ENCODE measurements at regions not wholly inside any gene's neighbourhood (a gene's known extent, or its start where the extent isn't known, plus 50 kb on each side); places are given as distances from the start of the nearest gene placed in this dataset.
"Not testable (repeated sequence)": the region's sequence is repeated elsewhere in the genome, so short reads cannot be mapped to it uniquely, and the experiment has no call there.

DNA sequence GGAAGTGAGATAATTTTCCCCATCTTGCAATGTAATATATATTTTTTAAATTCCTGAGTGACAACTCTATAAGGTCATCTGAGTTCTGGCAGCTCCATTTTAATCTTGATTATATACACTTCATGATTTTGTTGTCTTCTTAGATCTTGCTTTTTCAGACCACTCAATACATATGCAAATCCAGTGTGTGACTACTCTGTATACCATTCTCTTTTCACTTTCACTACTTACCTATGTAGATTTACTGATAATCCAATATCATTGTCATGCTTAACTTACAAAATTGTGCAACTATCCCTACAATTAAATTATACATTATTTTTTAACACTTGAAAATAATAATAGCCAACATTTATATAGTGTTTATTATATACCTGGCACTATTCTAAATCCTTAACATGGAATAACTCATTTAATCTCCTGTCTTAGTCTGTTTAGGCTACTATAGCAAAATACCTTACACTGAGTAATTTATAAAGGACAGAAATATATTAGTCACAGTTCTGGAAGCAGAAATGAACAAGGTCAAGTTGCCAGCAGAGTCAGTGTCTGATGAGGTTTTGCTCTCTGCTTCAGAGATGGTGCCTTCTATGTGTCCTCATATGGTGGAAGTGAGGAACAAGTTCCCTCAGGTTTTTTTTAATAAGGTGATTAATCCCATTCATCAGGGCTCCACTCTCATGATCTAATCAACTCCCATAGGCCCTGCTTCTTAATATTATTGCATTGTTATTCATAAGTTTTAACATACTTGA is 338.5 kb downstream of the TUSC7 start:
- H2AK5ac ChIP-seq (ENCODE audit: low read length): no peak overlapping the region
- no peak for DNase-seq
- no peak overlapping the region for H3K23ac ChIP-seq (ENCODE audit: low read length)
- H3K79me1 ChIP-seq (ENCODE audit: low read length): no peaks in the 10 kb centered on the region
- H3K18ac ChIP-seq (ENCODE audit: low read length): no peak overlapping the region
- H4K8ac ChIP-seq (ENCODE audit: low read depth, low read length): no peak overlapping the region
- H3K4me2 ChIP-seq (ENCODE audit: low read length): no peak overlapping the region
- H3K36me3 ChIP-seq (ENCODE audit: control insufficient read depth, insufficient read depth, low read length): no peaks in the 10 kb centered on the region
- no peak overlapping the region for H4K5ac ChIP-seq (ENCODE audit: low read length)
- H3K79me2 ChIP-seq (ENCODE audit: control insufficient read depth, insufficient read depth, low read length): no peaks in the 10 kb centered on the region
- no peaks in the 10 kb centered on the region for H3K27me3 ChIP-seq (ENCODE audit: insufficient read depth, low read length, poor library complexity)
- H3K27ac ChIP-seq (ENCODE audit: low read depth, low read length): no peak overlapping the region
- H2BK5ac ChIP-seq (ENCODE audit: low read length): no peak overlapping the region
- H2BK120ac ChIP-seq (ENCODE audit: low read depth, low read length): no peak overlapping the region
- H3K56ac ChIP-seq (ENCODE audit: low read length): no peak overlapping the region
- peaks cover 2% of the 10 kb centered on the region for H3K4me1 ChIP-seq (ENCODE audit: control insufficient read depth, low read depth, low read length)
- no peak overlapping the region for H2BK15ac ChIP-seq (replicated peaks; ENCODE audit: low read depth)
- no peak overlapping the region for H3K4me3 ChIP-seq (ENCODE audit: low read length)
- H3K4ac ChIP-seq (ENCODE audit: low read depth, low read length): no peak overlapping the region
- H3K9ac ChIP-seq (ENCODE audit: low read length): no peak overlapping the region

DNA sequence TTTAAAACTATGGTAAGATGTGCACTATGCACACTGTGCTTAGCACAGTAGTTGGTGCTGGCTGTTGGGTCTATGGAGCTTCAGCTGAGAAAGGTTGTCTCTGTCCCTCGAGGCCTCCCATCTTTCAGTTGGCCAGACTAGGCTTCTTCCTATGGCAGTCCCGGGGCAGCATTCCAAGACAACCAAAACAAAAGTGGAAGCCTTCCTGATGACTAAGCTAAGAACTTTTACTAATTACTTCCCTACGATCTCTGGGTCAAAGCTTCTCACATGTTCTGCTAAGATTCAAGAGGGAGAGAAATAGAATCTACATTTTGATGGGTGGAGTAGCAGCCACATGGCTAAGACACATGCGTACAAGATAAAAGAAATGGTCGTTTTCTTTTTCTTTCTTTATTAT is 342.8 kb downstream of the TUSC7 start:
- H3K56ac ChIP-seq (ENCODE audit: low read length): no peak overlapping the region
- WGBS (ENCODE audit: extremely low coverage, insufficient coverage, low lambda C conversion rate): no CpG with 5 or more reads among the region's 5 CpGs
- no peak overlapping the region for H4K8ac ChIP-seq (ENCODE audit: low read depth, low read length)

DNA sequence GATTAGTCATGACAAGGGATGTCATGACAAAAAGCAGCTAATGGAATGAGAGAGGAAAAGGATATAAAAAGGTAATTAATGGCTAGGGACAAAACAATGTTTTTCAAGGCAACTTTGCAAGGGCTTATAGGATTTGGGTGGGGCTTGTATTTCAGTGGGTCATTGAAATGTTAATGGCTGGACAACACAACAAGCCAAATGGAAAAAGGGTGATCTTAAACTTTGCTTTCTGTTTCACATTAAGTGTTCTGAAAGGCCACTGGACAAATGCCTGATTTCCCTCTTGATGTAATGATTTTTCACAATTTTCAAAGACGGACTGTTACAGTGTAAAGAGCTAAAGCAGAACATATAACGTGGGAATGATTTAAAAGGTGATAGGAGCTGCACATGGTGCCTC is 345.0 kb downstream of the TUSC7 start:
- H3K4me2 ChIP-seq (ENCODE audit: low read length): no peak overlapping the region
- H4K5ac ChIP-seq (ENCODE audit: low read length): no peak overlapping the region
- no peaks in the 10 kb centered on the region for H3K36me3 ChIP-seq (ENCODE audit: control insufficient read depth, insufficient read depth, low read length)
- DNase-seq: no peak
- H3K27me3 ChIP-seq (ENCODE audit: insufficient read depth, low read length, poor library complexity): no peaks in the 10 kb centered on the region
- H3K79me2 ChIP-seq (ENCODE audit: control insufficient read depth, insufficient read depth, low read length): no peaks in the 10 kb centered on the region
- H2BK15ac ChIP-seq (replicated peaks; ENCODE audit: low read depth): no peak overlapping the region
- no peak overlapping the region for H3K9ac ChIP-seq (ENCODE audit: low read length)
- H3K56ac ChIP-seq (ENCODE audit: low read length): no peak overlapping the region
- H4K8ac ChIP-seq (ENCODE audit: low read depth, low read length): no peak overlapping the region
- H3K4me3 ChIP-seq (ENCODE audit: low read length): no peak overlapping the region
- no CpG with 5 or more reads among the region's 2 CpGs for WGBS (ENCODE audit: extremely low coverage, insufficient coverage, low lambda C conversion rate)
- H2BK5ac ChIP-seq (ENCODE audit: low read length): no peak overlapping the region
- H3K27ac ChIP-seq (ENCODE audit: low read depth, low read length): no peak overlapping the region
- no peak overlapping the region for H2AK5ac ChIP-seq (ENCODE audit: low read length)
- H3K79me1 ChIP-seq (ENCODE audit: low read length): no peaks in the 10 kb centered on the region
- no peak overlapping the region for H3K4ac ChIP-seq (ENCODE audit: low read depth, low read length)
- no peak overlapping the region for H3K23ac ChIP-seq (ENCODE audit: low read length)
- no peak overlapping the region for H2BK120ac ChIP-seq (ENCODE audit: low read depth, low read length)
- no peak overlapping the region for H3K18ac ChIP-seq (ENCODE audit: low read length)
- H3K4me1 ChIP-seq (ENCODE audit: control insufficient read depth, low read depth, low read length): no peaks in the 10 kb centered on the region

More for the DNA sequence above, 342.8 kb downstream of the TUSC7 start:
- no peak overlapping the region for H3K27ac ChIP-seq (ENCODE audit: low read depth, low read length)
- no peak overlapping the region for H2BK5ac ChIP-seq (ENCODE audit: low read length)
- H3K9ac ChIP-seq (ENCODE audit: low read length): no peak overlapping the region
- H3K4me1 ChIP-seq (ENCODE audit: control insufficient read depth, low read depth, low read length): no peaks in the 10 kb centered on the region
- no peaks in the 10 kb centered on the region for H3K79me1 ChIP-seq (ENCODE audit: low read length)
- no peak overlapping the region for H3K4me2 ChIP-seq (ENCODE audit: low read length)
- no peaks in the 10 kb centered on the region for H3K36me3 ChIP-seq (ENCODE audit: control insufficient read depth, insufficient read depth, low read length)
- no peak overlapping the region for H2BK15ac ChIP-seq (replicated peaks; ENCODE audit: low read depth)
- no peak overlapping the region for H2AK5ac ChIP-seq (ENCODE audit: low read length)
- no peak overlapping the region for H3K23ac ChIP-seq (ENCODE audit: low read length)
- no peak overlapping the region for H4K5ac ChIP-seq (ENCODE audit: low read length)
- H3K79me2 ChIP-seq (ENCODE audit: control insufficient read depth, insufficient read depth, low read length): no peaks in the 10 kb centered on the region
- no peaks in the 10 kb centered on the region for H3K27me3 ChIP-seq (ENCODE audit: insufficient read depth, low read length, poor library complexity)
- no peak overlapping the region for H2BK120ac ChIP-seq (ENCODE audit: low read depth, low read length)
- DNase-seq: no peak
- no peak overlapping the region for H3K4me3 ChIP-seq (ENCODE audit: low read length)
- H3K18ac ChIP-seq (ENCODE audit: low read length): no peak overlapping the region
- no peak overlapping the region for H3K4ac ChIP-seq (ENCODE audit: low read depth, low read length)

DNA sequence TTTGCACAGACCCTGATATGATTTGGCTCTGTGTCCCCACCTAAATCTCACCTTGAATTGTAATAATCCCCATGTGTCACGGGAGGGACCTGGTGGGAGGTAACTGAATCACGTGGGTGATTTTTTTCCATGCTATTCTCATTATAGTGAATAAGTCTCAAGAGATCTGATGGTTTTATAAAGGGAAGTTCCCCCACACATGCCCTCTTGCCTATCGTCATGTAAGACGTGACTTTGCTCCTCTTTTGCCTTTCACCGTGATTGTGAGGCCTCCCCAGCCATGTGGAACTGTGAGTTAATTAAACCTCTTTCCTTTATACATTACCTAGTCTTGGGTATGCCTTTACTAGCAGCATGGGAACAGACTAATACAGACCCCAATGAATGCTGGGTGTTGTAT is 347.4 kb downstream of the TUSC7 start:
- H3K4me3 ChIP-seq (ENCODE audit: low read length); H3K4ac ChIP-seq (ENCODE audit: low read depth, low read length); H3K27me3 ChIP-seq (ENCODE audit: insufficient read depth, low read length, poor library complexity); H3K4me1 ChIP-seq (ENCODE audit: control insufficient read depth, low read depth, low read length); H3K9ac ChIP-seq (ENCODE audit: low read length); H4K8ac ChIP-seq (ENCODE audit: low read depth, low read length); H3K79me2 ChIP-seq (ENCODE audit: control insufficient read depth, insufficient read depth, low read length); H2BK15ac ChIP-seq (replicated peaks; ENCODE audit: low read depth); H3K18ac ChIP-seq (ENCODE audit: low read length); H4K5ac ChIP-seq (ENCODE audit: low read length); H3K56ac ChIP-seq (ENCODE audit: low read length); H2BK120ac ChIP-seq (ENCODE audit: low read depth, low read length); H3K23ac ChIP-seq (ENCODE audit: low read length); DNase-seq; H3K36me3 ChIP-seq (ENCODE audit: control insufficient read depth, insufficient read depth, low read length); H2BK5ac ChIP-seq (ENCODE audit: low read length); H3K4me2 ChIP-seq (ENCODE audit: low read length); H2AK5ac ChIP-seq (ENCODE audit: low read length); H3K79me1 ChIP-seq (ENCODE audit: low read length); H3K27ac ChIP-seq (ENCODE audit: low read depth, low read length): not testable (repeated sequence)
- WGBS (ENCODE audit: extremely low coverage, insufficient coverage, low lambda C conversion rate): no CpG with 5 or more reads among the region's 5 CpGs

DNA sequence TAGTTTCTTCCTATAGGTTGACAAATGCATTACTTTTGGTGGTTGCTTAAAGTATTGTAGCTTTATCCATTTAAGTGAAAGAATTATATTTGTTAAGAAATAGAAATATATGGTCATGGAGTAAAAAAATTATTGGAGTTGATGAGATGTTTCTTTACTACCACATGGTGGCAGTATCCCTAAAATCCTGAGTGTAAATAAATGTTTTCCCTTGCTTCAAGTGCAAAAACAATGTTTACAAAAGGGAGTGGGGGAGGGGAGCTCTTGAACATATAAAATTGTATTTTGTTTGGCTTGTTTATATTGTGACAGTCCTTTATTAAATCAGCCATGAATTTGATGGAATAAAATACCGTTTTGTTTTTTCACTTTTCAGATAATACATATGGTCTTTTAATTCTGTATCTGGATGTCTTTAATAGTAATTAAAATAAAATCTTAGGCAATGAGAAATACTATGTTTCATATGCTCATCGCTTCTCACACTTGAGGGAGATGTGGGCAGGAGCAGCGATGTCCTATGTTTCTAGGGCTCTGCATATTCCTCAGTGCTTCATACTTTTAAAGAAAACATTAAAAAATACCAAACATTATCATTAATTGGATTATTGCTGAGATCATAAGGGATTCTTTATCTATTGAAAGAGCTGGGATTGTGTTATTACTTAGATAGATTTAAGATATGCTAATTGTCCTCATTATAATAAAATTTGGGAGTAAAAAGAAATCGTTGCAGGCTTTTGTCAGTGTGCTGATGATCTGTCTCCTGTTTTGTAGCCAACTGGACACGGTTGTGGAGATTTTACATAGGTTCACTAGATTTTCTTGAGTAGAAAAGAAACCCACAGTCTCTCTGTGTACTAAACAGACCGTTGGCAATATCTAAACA is 349.7 kb downstream of the TUSC7 start:
- H3K27me3 ChIP-seq (ENCODE audit: insufficient read depth, low read length, poor library complexity): no peaks in the 10 kb centered on the region
- H3K4me2 ChIP-seq (ENCODE audit: low read length): no peak overlapping the region
- no peak overlapping the region for H4K8ac ChIP-seq (ENCODE audit: low read depth, low read length)
- no peak overlapping the region for H2AK5ac ChIP-seq (ENCODE audit: low read length)
- H3K27ac ChIP-seq (ENCODE audit: low read depth, low read length): no peak overlapping the region
- no peak overlapping the region for H2BK120ac ChIP-seq (ENCODE audit: low read depth, low read length)
- H3K36me3 ChIP-seq (ENCODE audit: control insufficient read depth, insufficient read depth, low read length): no peaks in the 10 kb centered on the region
- WGBS (ENCODE audit: extremely low coverage, insufficient coverage, low lambda C conversion rate): no CpG with 5 or more reads among the region's 6 CpGs
- no peak overlapping the region for H3K23ac ChIP-seq (ENCODE audit: low read length)
- H2BK15ac ChIP-seq (replicated peaks; ENCODE audit: low read depth): no peak overlapping the region
- no peaks in the 10 kb centered on the region for H3K79me1 ChIP-seq (ENCODE audit: low read length)
- no peak overlapping the region for H3K9ac ChIP-seq (ENCODE audit: low read length)
- H2BK5ac ChIP-seq (ENCODE audit: low read length): no peak overlapping the region
- no peak overlapping the region for H3K4me3 ChIP-seq (ENCODE audit: low read length)
- H3K4ac ChIP-seq (ENCODE audit: low read depth, low read length): no peak overlapping the region
- DNase-seq: peak; percentile 60
- H3K56ac ChIP-seq (ENCODE audit: low read length): no peak overlapping the region
- H3K79me2 ChIP-seq (ENCODE audit: control insufficient read depth, insufficient read depth, low read length): no peaks in the 10 kb centered on the region
- no peaks in the 10 kb centered on the region for H3K4me1 ChIP-seq (ENCODE audit: control insufficient read depth, low read depth, low read length)
- H4K5ac ChIP-seq (ENCODE audit: low read length): no peak overlapping the region
- peak overlapping the region; percentile 80 for H3K18ac ChIP-seq (ENCODE audit: low read length)

All from mesendoderm (in vitro differentiated cells).